ENCODE measurements at regions not wholly inside any gene's neighbourhood (a gene's known extent, or its start where the extent isn't known, plus 50 kb on each side); places are given as distances from the start of the nearest gene placed in this dataset.
A peak's percentile ranks its signal among the peaks of the same experiment; 100 is the strongest.
"Not testable (repeated sequence)": the region's sequence is repeated elsewhere in the genome, so short reads cannot be mapped to it uniquely, and the experiment has no call there.

- no peak for TF ChIP-seq CTCF (IDR thresholded peaks at IDR 0.05; ENCODE audit: borderline replicate concordance, insufficient read depth, low read depth, low read length)
Observed at GRCh38 chr1:195738966-195739650, 869.1 kb downstream of the KCNT2 start.

GRCh38 chr1:195735140-195735539 lies 873.1 kb downstream of the KCNT2 start:
- TF ChIP-seq CTCF (IDR thresholded peaks at IDR 0.05; ENCODE audit: borderline replicate concordance, insufficient read depth, low read depth, low read length) = no peak
- no peak overlapping the region for H3K4me3 ChIP-seq (ENCODE audit: low read depth, low read length)

More at GRCh38 chr1:195738966-195739650, 869.1 kb downstream of the KCNT2 start:
- H3K4me3 ChIP-seq (ENCODE audit: low read depth, low read length) = no peak overlapping the region

GRCh38 chr1:195733826-195734225 lies 874.4 kb downstream of the KCNT2 start:
- TF ChIP-seq CTCF (IDR thresholded peaks at IDR 0.05; ENCODE audit: borderline replicate concordance, insufficient read depth, low read depth, low read length) = peak; percentile 47; the same call in 1 of the 2 replicates
- H3K4me3 ChIP-seq (ENCODE audit: low read depth, low read length) = no peak overlapping the region

- no peak overlapping the region for H3K4me3 ChIP-seq (ENCODE audit: low read depth, low read length)
- no peak for TF ChIP-seq CTCF (IDR thresholded peaks at IDR 0.05; ENCODE audit: borderline replicate concordance, insufficient read depth, low read depth, low read length)
Observed at GRCh38 chr1:195733408-195733807, 874.8 kb downstream of the KCNT2 start.

- no peak overlapping the region for H3K4me3 ChIP-seq (ENCODE audit: low read depth, low read length)
Observed at GRCh38 chr1:195731385-195731784, 876.9 kb downstream of the KCNT2 start.

GRCh38 chr1:195723796-195724194 lies 884.4 kb downstream of the KCNT2 start:
- H3K4me3 ChIP-seq (ENCODE audit: low read depth, low read length) = no peak overlapping the region
- TF ChIP-seq CTCF (IDR thresholded peaks at IDR 0.05; ENCODE audit: borderline replicate concordance, insufficient read depth, low read depth, low read length) = no peak

More at GRCh38 chr1:195731385-195731784, 876.9 kb downstream of the KCNT2 start:
- no peak for TF ChIP-seq CTCF (IDR thresholded peaks at IDR 0.05; ENCODE audit: borderline replicate concordance, insufficient read depth, low read depth, low read length)

GRCh38 chr1:195722852-195723795 lies 885.1 kb downstream of the KCNT2 start:
- not testable (repeated sequence) for H3K4me3 ChIP-seq (ENCODE audit: low read depth, low read length)

- H3K4me3 ChIP-seq (ENCODE audit: low read depth, low read length) = not testable (repeated sequence)
Observed at GRCh38 chr1:195722146-195722545, 886.1 kb downstream of the KCNT2 start.

Measured in GM12875 (cell line).